ENCODE measurements at regions not wholly inside any gene's neighbourhood (a gene's known extent, or its start where the extent isn't known, plus 50 kb on each side); places are given as distances from the start of the nearest gene placed in this dataset.
"Not testable (repeated sequence)": the region's sequence is repeated elsewhere in the genome, so short reads cannot be mapped to it uniquely, and the experiment has no call there.

GRCh38 chr6:158881884-158882283, 62.7 kb upstream of the EZR start:
- TF ChIP-seq CTCF (IDR thresholded peaks at IDR 0.05; ENCODE audit: poor library complexity); EZH2 (IDR thresholded peaks at IDR 0.05; ENCODE audit: borderline replicate concordance); EZH2phosphoT487 (IDR thresholded peaks at IDR 0.05; ENCODE audit: low read depth, severe bottlenecking, unreplicated experiment): not testable (repeated sequence)

All from hepatocyte (in vitro differentiated cells).